ENCODE measurements at regions not wholly inside any gene's neighbourhood (a gene's known extent, or its start where the extent isn't known, plus 50 kb on each side); places are given as distances from the start of the nearest gene placed in this dataset.

- TF ChIP-seq DMTF1 (CRISPR knock-in tag; IDR thresholded peaks at IDR 0.05) (no peak), ZSCAN9 (CRISPR knock-in tag; IDR thresholded peaks at IDR 0.05; ENCODE audit: borderline replicate concordance) (no peak)
Observed at GRCh38 chr20:11320033-11320432, 597.7 kb upstream of the BTBD3 start (continued).

- no TSS peak for BruUV-seq (replicated peaks)
- Histone ChIP-seq H2AFZ (ENCODE audit: low read length) (no peak overlapping the region), H3K9me3 (ENCODE audit: low read length) (peaks cover 24% of the 10 kb centered on the region), H3K27me3 (ENCODE audit: control insufficient read depth in 1 of 2, insufficient read depth in 2 of 2, low read length in 2 of 2) (no peaks in the 10 kb centered on the region), H4K20me1 (ENCODE audit: insufficient read depth, low read length) (no peaks in the 10 kb centered on the region), H3K4me1 (ENCODE audit: insufficient read depth, low read length) (no peaks in the 10 kb centered on the region), H3K9ac (ENCODE audit: insufficient read depth, low read depth, low read length) (no peak overlapping the region), H3K36me3 (replicated peaks in 1 of 2; ENCODE audit: control insufficient read depth in 1 of 2, insufficient read depth in 2 of 2, low read length in 2 of 2) (no peaks in the 10 kb centered on the region), H3K79me2 (ENCODE audit: insufficient read depth, low read length) (no peaks in the 10 kb centered on the region), H3K4me3 (replicated peaks in 1 of 3; ENCODE audit: insufficient read depth in 1 of 3, low read depth in 2 of 3, low read length in 3 of 3) (no peak overlapping the region), H3K4me2 (ENCODE audit: low read depth, low read length) (no peak overlapping the region), H3K27ac (ENCODE audit: extremely low read length, insufficient read depth, low read length) (no peak overlapping the region)
- no peak for ATAC-seq
- intact Hi-C loops (cut with micrococcal nuclease; ENCODE audit: unreplicated experiment), result no loop called here
- no peak for TF ChIP-seq DNMT1 (CRISPR knock-in tag; IDR thresholded peaks at IDR 0.05)
- TF ChIP-seq NFYC (CRISPR knock-in tag; IDR thresholded peaks at IDR 0.05), result no peak
- TF ChIP-seq ZBTB39 (CRISPR knock-in tag; IDR thresholded peaks at IDR 0.05), result no peak
- TF ChIP-seq NR2F6 (IDR thresholded peaks at IDR 0.05), result no peak
- no peak for TF ChIP-seq NR2F6 (CRISPR knock-in tag; IDR thresholded peaks at IDR 0.05)
- TF ChIP-seq ZBTB37 (CRISPR knock-in tag; IDR thresholded peaks at IDR 0.05), result no peak
- TF ChIP-seq ZNF781 (CRISPR knock-in tag; IDR thresholded peaks at IDR 0.05; ENCODE audit: borderline replicate concordance, not compliant biosample characterization), result no peak
- no peak for TF ChIP-seq ESRRA (CRISPR knock-in tag; IDR thresholded peaks at IDR 0.05; ENCODE audit: low read depth)
- no peak for TF ChIP-seq ETS1 (CRISPR knock-in tag; IDR thresholded peaks at IDR 0.05)
- TF ChIP-seq ATF5 (CRISPR knock-in tag; IDR thresholded peaks at IDR 0.05; ENCODE audit: low read depth), result no peak
- FAIRE-seq, result no peak
- ChIA-PET POLR2A (no interaction called here), CTCF (ENCODE audit: low intra/inter-chr PET ratio, low total read pairs) (no interaction called here)
- DNase-seq (ENCODE audit: low spot score), result no peak
- in situ Hi-C loops (cut with HindIII; ENCODE audit: extremely low pct_ligation_motif_present, low pct_unique_long_range_greater_than_20kb), result no loop called here
- 49% methylated on average over 1 of the region's 1 CpG for WGBS (ENCODE audit: low lambda C conversion rate)
Observed at GRCh38 chr20:11323816-11324215, 593.9 kb upstream of the BTBD3 start.
